SK-N-SH treated with all-trans-retinoic acid at 6 μM for 48 hours (cell line): ENCODE measurements at regions not wholly inside any gene's neighbourhood (a gene's known extent, or its start where the extent isn't known, plus 50 kb on each side); places are given as distances from the start of the nearest gene placed in this dataset.

Experiments
- POU6F1 ChIP-seq: fragments of 250-450 bp; sonication (Bioruptor Pico); IDR thresholded peaks from 2 replicates; pipeline ENCODE4 v1.8.0; 2021; ENCODE audit warnings: low read depth, mild to moderate bottlenecking, moderate library complexity, borderline replicate concordance
- ZFP3 ChIP-seq: fragments of 250-450 bp; sonication (Bioruptor Pico); IDR thresholded peaks from 2 replicates; pipeline ENCODE4 v1.5.0; 2020; ENCODE audit warnings: mild to moderate bottlenecking, moderate library complexity
- ZFP30 ChIP-seq: fragments of 450-650 bp; formaldehyde crosslinking; IDR thresholded peaks from 2 replicates; pipeline ENCODE4 v1.5.0; 2022; ENCODE audit warnings: mild to moderate bottlenecking, moderate library complexity
- ZNF8 ChIP-seq: fragments of 450-650 bp; formaldehyde crosslinking; IDR thresholded peaks from 2 replicates; pipeline ENCODE4 v1.5.0; 2020; ENCODE audit warnings: mild to moderate bottlenecking, moderate library complexity

GRCh38 chr17:31672161-31672819 is 186.8 kb downstream of the COPRS start:
- TF ChIP-seq ZFP3 (CRISPR knock-in tag) = no peak
- no peak for TF ChIP-seq ZNF8 (CRISPR knock-in tag)
- TF ChIP-seq ZFP30 (CRISPR knock-in tag) = no peak
- no peak for TF ChIP-seq POU6F1 (CRISPR knock-in tag)
